Cardiac fibroblast (primary cell): ENCODE measurements at regions not wholly inside any gene's neighbourhood (a gene's known extent, or its start where the extent isn't known, plus 50 kb on each side); places are given as distances from the start of the nearest gene placed in this dataset.

Source experiments
- DNase-seq, 2 donors: peaks; one replicate each; pipeline versions ENCODE4 v3.0.0 to v3.0.0-alpha.2; 2010; ENCODE audit warnings: low read depth in 2 of 2
- H3K4me3 ChIP-seq, 2 donors: replicated peaks in 1 of 2; 1 replicate in 1 of 2; 2 replicates in 1 of 2; pipeline ENCODE4 v1.5.1; 2011; ENCODE audit warnings: low read depth in 2 of 2, low read length in 2 of 2, mild to moderate bottlenecking in 2 of 2, moderate library complexity in 1 of 2
- TF ChIP-seq, protein P1 (sequence below): IDR thresholded peaks from one replicate; pipeline ENCODE4 v1.5.1; 2011; ENCODE audit warnings: low read depth, mild to moderate bottlenecking, low read length, inconsistent platforms

DNA sequence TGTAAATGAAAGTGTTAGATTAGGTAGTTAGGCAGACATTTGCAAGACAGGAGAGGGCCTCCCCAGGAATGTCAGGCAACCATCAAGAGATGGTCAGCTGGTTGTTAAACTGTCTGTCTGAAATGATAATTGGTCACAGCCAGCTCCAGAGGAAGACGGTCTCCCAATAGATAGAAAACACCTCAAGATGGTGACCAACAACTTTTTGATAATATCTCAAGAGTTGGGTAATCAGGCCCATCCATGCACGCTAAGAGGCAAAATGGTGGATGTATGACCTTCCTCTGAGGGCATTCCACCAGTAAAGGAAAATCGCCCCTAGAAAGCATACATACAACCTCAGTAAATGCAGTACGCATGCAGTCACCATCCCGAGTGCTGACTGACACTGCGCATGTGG, 118.2 kb downstream of the MAP3K21 start:
- DNase-seq, result no peak
- TF ChIP-seq, protein P1, sequence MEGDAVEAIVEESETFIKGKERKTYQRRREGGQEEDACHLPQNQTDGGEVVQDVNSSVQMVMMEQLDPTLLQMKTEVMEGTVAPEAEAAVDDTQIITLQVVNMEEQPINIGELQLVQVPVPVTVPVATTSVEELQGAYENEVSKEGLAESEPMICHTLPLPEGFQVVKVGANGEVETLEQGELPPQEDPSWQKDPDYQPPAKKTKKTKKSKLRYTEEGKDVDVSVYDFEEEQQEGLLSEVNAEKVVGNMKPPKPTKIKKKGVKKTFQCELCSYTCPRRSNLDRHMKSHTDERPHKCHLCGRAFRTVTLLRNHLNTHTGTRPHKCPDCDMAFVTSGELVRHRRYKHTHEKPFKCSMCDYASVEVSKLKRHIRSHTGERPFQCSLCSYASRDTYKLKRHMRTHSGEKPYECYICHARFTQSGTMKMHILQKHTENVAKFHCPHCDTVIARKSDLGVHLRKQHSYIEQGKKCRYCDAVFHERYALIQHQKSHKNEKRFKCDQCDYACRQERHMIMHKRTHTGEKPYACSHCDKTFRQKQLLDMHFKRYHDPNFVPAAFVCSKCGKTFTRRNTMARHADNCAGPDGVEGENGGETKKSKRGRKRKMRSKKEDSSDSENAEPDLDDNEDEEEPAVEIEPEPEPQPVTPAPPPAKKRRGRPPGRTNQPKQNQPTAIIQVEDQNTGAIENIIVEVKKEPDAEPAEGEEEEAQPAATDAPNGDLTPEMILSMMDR, result no peak

DNA sequence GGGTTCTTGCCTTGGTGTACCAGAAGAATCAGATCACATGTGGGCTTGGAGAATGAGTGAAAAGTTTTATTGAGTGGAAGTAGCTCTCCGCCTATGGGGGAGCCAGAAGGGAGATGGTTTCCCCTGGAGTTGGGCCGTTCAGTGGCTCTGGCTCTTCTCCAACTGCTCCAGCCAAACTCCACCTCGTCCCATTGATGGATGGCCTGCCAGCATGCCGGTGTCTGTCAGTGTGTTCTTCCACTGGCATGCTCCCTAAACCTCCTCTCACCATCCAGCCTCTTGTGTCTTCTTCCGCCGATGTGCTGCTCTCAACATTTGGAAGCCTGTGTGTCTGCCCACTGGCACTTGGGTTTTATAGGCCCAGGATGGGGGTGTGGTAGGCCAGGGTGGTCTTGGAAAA, 119.4 kb downstream of the MAP3K21 start:
- H3K4me3 ChIP-seq, result no peak overlapping the region
- DNase-seq, result no peak
- TF ChIP-seq, protein P1, result no peak

More for the DNA sequence above, 118.2 kb downstream of the MAP3K21 start:
- H3K4me3 ChIP-seq, result no peak overlapping the region

DNA sequence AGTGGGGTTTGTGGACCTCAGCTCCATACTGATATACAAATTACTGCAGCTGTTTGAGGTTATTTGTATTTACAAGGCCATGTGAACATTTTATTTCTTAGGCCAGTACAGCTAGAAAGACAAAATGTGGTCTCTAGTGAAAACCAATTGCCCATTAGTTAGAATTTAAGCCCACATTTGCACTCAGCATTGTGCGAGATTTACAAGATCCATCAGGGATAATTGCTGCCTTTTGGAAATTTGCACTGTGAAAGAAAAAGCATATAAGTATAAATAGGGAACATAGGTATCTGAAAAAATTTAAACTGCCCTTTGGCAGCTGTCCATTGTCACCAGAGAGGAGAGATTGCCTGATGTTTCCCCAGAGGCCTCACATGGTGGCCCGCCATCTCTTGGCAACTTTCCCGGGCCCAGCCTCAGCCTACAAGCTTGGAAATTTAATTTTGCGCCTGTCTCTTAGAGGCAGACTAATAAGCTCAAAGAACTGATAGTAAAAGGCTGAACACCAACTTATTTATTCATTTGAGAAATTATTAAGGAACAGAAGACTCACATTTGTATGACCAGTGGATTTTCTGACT, 120.7 kb downstream of the MAP3K21 start:
- no peak for DNase-seq
- TF ChIP-seq, protein P1, result no peak
- H3K4me3 ChIP-seq, result no peak overlapping the region

DNA sequence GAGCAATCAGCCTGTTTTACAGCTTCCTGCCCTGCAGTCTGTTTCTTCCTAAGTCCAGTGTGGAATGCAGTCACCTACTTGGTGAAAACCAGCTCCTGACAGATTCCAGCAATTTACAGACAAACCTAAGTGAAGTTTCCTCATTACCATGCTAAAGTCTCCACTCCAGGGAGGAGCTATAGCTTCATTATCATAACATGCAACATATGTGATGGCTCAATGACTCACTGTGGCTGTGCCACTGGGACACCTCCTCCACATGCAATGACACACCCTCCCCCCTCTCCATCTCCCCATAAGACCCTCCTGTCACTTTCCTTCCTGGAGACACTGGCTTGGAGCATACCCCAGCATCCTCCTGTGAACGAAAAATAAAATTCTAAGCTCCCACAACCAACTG, 125.2 kb downstream of the MAP3K21 start:
- DNase-seq, result no peak
- TF ChIP-seq, protein P1, result no peak
- no peak overlapping the region for H3K4me3 ChIP-seq

DNA sequence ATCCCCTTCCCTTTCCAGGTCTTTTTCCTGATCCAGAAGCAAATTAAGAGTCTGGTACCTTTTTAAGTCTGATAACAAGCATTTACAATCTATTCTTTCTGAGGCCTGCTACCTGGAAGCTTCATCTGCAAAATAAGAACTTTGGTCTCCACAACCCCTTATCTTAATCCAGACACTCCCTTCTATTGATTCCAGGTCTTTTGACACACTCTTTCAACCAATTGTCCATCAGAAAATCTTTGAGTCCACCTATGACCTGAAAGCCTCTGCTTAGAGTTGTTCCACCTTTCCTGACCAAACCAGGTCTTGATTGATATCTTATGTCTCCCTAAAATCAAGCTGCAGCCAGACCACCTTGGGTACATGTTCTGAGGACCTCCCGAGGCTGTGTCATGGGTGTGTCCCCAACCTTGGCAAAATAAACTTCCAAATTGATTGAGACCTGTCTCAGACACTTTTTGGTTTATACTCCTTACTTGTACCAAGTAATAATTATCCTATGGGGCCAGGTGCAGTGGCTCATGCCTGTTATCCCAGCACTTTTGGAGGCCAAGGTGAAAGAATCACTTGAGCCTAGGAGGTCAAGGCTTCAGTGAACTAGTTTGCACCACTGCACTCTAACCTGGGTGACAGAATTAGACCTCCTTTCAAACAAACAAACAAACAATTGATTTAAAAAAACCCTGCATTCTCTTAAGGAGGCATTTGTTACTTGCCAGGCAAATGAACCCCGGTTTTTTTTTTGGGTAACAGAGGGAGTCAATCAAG, 126.1 kb downstream of the MAP3K21 start:
- TF ChIP-seq, protein P1, result no peak
- no peak overlapping the region for H3K4me3 ChIP-seq
- no peak for DNase-seq

DNA sequence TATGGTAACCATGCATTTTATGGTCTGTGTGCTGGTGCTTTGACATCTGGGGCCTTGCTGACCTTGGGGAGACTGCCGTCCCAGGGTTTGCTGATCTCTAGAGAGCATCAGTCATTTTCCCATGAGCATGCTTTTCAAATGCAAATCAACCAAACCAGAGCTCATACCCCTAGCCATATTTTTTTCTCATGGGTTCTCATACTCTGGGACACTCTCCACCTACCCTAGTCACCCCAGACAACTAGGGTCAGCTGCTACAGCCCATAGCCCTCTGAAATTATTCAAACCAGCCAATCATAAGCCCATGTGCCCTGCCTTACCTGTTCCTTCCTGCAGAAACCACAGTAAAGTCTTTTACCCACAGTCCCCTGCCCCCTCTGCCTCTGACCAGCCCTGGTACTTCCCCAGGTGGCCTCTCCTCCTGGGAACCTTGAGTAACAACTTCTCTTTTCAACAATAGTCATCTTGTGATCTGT, 132.0 kb downstream of the MAP3K21 start:
- no peak overlapping the region for H3K4me3 ChIP-seq
- TF ChIP-seq, protein P1, result no peak
- no peak for DNase-seq

DNA sequence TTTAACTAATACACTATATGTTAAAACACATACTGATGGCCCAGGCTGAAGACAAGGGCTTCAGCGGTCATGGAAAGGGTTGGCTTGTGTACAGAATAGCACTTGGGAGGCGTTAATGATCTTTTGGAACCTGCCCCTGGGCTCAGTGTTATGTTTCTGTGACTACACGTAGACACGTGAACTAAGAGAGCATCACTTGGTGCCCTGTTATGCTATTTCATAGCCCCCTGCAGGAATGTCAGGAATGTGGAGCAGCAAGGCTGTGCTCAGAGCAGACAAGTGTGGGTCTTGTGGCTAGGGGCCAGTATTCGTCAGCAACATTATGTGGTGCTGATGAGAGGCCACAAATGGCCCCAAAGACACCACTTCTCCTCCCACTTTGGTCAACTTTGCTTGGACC, 132.4 kb downstream of the MAP3K21 start:
- TF ChIP-seq, protein P1, result no peak
- DNase-seq, result no peak
- no peak overlapping the region for H3K4me3 ChIP-seq
